NCI-H128 (cell line): ENCODE measurements at regions not wholly inside any gene's neighbourhood (a gene's known extent, or its start where the extent isn't known, plus 50 kb on each side); places are given as distances from the start of the nearest gene placed in this dataset.

Experiments
- DNase-seq: peaks from one replicate; lab custom pipeline; 2025; ENCODE audit not compliant: unreplicated experiment; lab: John Stamatoyannopoulos, UW

- no peak for DNase-seq
Observed at GRCh38 chr10:83248106-83248631, 891.1 kb upstream of the GHITM start.

GRCh38 chr10:83250396-83250795 is 888.9 kb upstream of the GHITM start:
- DNase-seq = no peak

GRCh38 chr10:83252169-83252568 is 887.1 kb upstream of the GHITM start:
- DNase-seq = no peak

- no peak for DNase-seq
Observed at GRCh38 chr10:83252596-83252995, 886.7 kb upstream of the GHITM start.

GRCh38 chr10:83253011-83253671 is 886.2 kb upstream of the GHITM start:
- DNase-seq = no peak

GRCh38 chr10:83254698-83255097 is 884.6 kb upstream of the GHITM start:
- no peak for DNase-seq

- DNase-seq = no peak
Observed at GRCh38 chr10:83262434-83262833, 876.9 kb upstream of the GHITM start.

GRCh38 chr10:83272666-83273434 is 866.5 kb upstream of the GHITM start:
- DNase-seq = no peak

- DNase-seq = no peak
Observed at GRCh38 chr10:83274088-83274487, 865.2 kb upstream of the GHITM start.

GRCh38 chr10:83276971-83277370 is 862.3 kb upstream of the GHITM start:
- no peak for DNase-seq

- no peak for DNase-seq
Observed at GRCh38 chr10:83283151-83283550, 856.2 kb upstream of the GHITM start.

- no peak for DNase-seq
Observed at GRCh38 chr10:83287374-83287773, 851.9 kb upstream of the GHITM start.

GRCh38 chr10:83289373-83289772 is 849.9 kb upstream of the GHITM start:
- DNase-seq = no peak

GRCh38 chr10:83289948-83290347 is 849.4 kb upstream of the GHITM start:
- DNase-seq = no peak

- no peak for DNase-seq
Observed at GRCh38 chr10:83301732-83302131, 837.6 kb upstream of the GHITM start.

GRCh38 chr10:83302623-83303022 is 836.7 kb upstream of the GHITM start:
- DNase-seq = no peak

GRCh38 chr10:83310688-83311087 is 828.6 kb upstream of the GHITM start:
- DNase-seq = no peak

GRCh38 chr10:83312570-83312969 is 826.7 kb upstream of the GHITM start:
- no peak for DNase-seq

GRCh38 chr10:83332690-83333089 is 806.6 kb upstream of the GHITM start:
- no peak for DNase-seq

- no peak for DNase-seq
Observed at GRCh38 chr10:83333566-83333965, 805.7 kb upstream of the GHITM start.

GRCh38 chr10:83343676-83344075 is 795.6 kb upstream of the GHITM start:
- no peak for DNase-seq

GRCh38 chr10:83346266-83346910 is 792.9 kb upstream of the GHITM start:
- DNase-seq = no peak
